ENCODE measurements at regions not wholly inside any gene's neighbourhood (a gene's known extent, or its start where the extent isn't known, plus 50 kb on each side); places are given as distances from the start of the nearest gene placed in this dataset.

- intact Hi-C loops (cut with DNase I; ENCODE audit: low total_unique reads): no loop called here
- Histone ChIP-seq H3K4me3 (no peak overlapping the region), H3K4me1 (no peaks in the 10 kb centered on the region), H3K9me3 (no peaks in the 10 kb centered on the region), H3K27ac (no peak overlapping the region), H3K36me3 (no peaks in the 10 kb centered on the region), H3K27me3 (no peaks in the 10 kb centered on the region)
- no peak for DNase-seq
- TF ChIP-seq CTCF (IDR thresholded peaks at IDR 0.05) (no peak), POLR2A (IDR thresholded peaks at IDR 0.05) (no peak)
Observed at GRCh38 chr7:145919712-145920111, 196.9 kb upstream of the CNTNAP2 start.

- TF ChIP-seq POLR2A (IDR thresholded peaks at IDR 0.05) (no peak), CTCF (IDR thresholded peaks at IDR 0.05) (no peak)
- no peak for DNase-seq
Observed at GRCh38 chr7:145916776-145917175, 199.8 kb upstream of the CNTNAP2 start.

GRCh38 chr7:145915679-145916078, 200.9 kb upstream of the CNTNAP2 start:
- TF ChIP-seq CTCF (IDR thresholded peaks at IDR 0.05) (no peak), POLR2A (IDR thresholded peaks at IDR 0.05) (no peak)
- no peaks in the 10 kb centered on the region for H3K9me3 ChIP-seq
- intact Hi-C loops (cut with DNase I; ENCODE audit: low total_unique reads): no loop called here
- no peak overlapping the region for H3K4me3 ChIP-seq
- no peaks in the 10 kb centered on the region for H3K36me3 ChIP-seq
- no peaks in the 10 kb centered on the region for H3K4me1 ChIP-seq
- H3K27me3 ChIP-seq: no peaks in the 10 kb centered on the region
- DNase-seq: no peak
- H3K27ac ChIP-seq: no peak overlapping the region

More at GRCh38 chr7:145916776-145917175, 199.8 kb upstream of the CNTNAP2 start:
- no peaks in the 10 kb centered on the region for H3K9me3 ChIP-seq
- H3K36me3 ChIP-seq: no peaks in the 10 kb centered on the region
- no peaks in the 10 kb centered on the region for H3K4me1 ChIP-seq
- intact Hi-C loops (cut with DNase I; ENCODE audit: low total_unique reads): no loop called here
- H3K27ac ChIP-seq: no peak overlapping the region
- H3K4me3 ChIP-seq: no peak overlapping the region
- H3K27me3 ChIP-seq: no peaks in the 10 kb centered on the region

- H3K9me3 ChIP-seq: no peaks in the 10 kb centered on the region
- H3K27me3 ChIP-seq: no peaks in the 10 kb centered on the region
- H3K4me3 ChIP-seq: no peak overlapping the region
- no peaks in the 10 kb centered on the region for H3K4me1 ChIP-seq
- intact Hi-C loops (cut with DNase I; ENCODE audit: low total_unique reads): no loop called here
- no peak overlapping the region for H3K27ac ChIP-seq
- DNase-seq: no peak
- TF ChIP-seq CTCF (IDR thresholded peaks at IDR 0.05): no peak
- TF ChIP-seq POLR2A (IDR thresholded peaks at IDR 0.05): no peak
- H3K36me3 ChIP-seq: no peaks in the 10 kb centered on the region
Observed at GRCh38 chr7:145909991-145910513, 206.5 kb upstream of the CNTNAP2 start.

- intact Hi-C loops (cut with DNase I; ENCODE audit: low total_unique reads): no loop called here
Observed at GRCh38 chr7:145903658-145904057, 212.9 kb upstream of the CNTNAP2 start.

More at GRCh38 chr7:145903658-145904057, 212.9 kb upstream of the CNTNAP2 start:
- H3K4me3 ChIP-seq: no peak overlapping the region
- no peaks in the 10 kb centered on the region for H3K27me3 ChIP-seq
- no peak for DNase-seq
- H3K9me3 ChIP-seq: no peaks in the 10 kb centered on the region
- no peaks in the 10 kb centered on the region for H3K4me1 ChIP-seq
- no peak overlapping the region for H3K27ac ChIP-seq
- TF ChIP-seq POLR2A (IDR thresholded peaks at IDR 0.05): no peak
- TF ChIP-seq CTCF (IDR thresholded peaks at IDR 0.05): no peak
- no peaks in the 10 kb centered on the region for H3K36me3 ChIP-seq
